Neuronal stem cell (in vitro differentiated cells): ENCODE measurements at regions not wholly inside any gene's neighbourhood (a gene's known extent, or its start where the extent isn't known, plus 50 kb on each side); places are given as distances from the start of the nearest gene placed in this dataset.
"Not testable (repeated sequence)": the region's sequence is repeated elsewhere in the genome, so short reads cannot be mapped to it uniquely, and the experiment has no call there.

Experiments
- DNase-seq: peaks from one replicate; pipeline ENCODE4 v3.0.0-alpha.2; 2013; ENCODE audit warnings: low spot score
- H2AFZ ChIP-seq: one replicate; pipeline ENCODE4 v1.6.1; 2013; ENCODE audit warnings: mild to moderate bottlenecking, low read length, inconsistent platforms
- H2AK5ac ChIP-seq: 2 replicates; pipeline ENCODE4 v1.6.1; 2013; ENCODE audit warnings: low read depth, mild to moderate bottlenecking, inconsistent platforms, low read length, moderate library complexity, mixed read lengths
- H2BK120ac ChIP-seq: 2 replicates; pipeline ENCODE4 v1.6.1; 2013; ENCODE audit warnings: low read depth, mild to moderate bottlenecking, inconsistent platforms, low read length, moderate library complexity, mixed read lengths
- H2BK12ac ChIP-seq: one replicate; pipeline ENCODE4 v1.6.1; 2013; ENCODE audit warnings: low read length, inconsistent platforms
- H2BK15ac ChIP-seq: 2 replicates; pipeline ENCODE4 v1.6.1; 2013; ENCODE audit warnings: mild to moderate bottlenecking, low read length, inconsistent platforms, mixed read lengths
- H2BK5ac ChIP-seq: one replicate; pipeline ENCODE4 v1.6.1; 2013; ENCODE audit warnings: inconsistent platforms, mild to moderate bottlenecking, low read length, moderate library complexity
- H3K14ac ChIP-seq: one replicate; pipeline ENCODE4 v1.6.1; 2013; ENCODE audit warnings: low read length, inconsistent platforms
- H3K18ac ChIP-seq: 2 replicates; pipeline ENCODE4 v1.6.1; 2013; ENCODE audit warnings: low read length, inconsistent platforms
- H3K23ac ChIP-seq: 2 replicates; pipeline ENCODE4 v1.6.1; 2013; ENCODE audit warnings: low read depth, mild to moderate bottlenecking, mixed read lengths, low read length, inconsistent platforms; ENCODE audit not compliant: poor library complexity
- H3K27ac ChIP-seq: replicated peaks from 3 replicates; pipeline ENCODE4 v1.5.1; 2013; ENCODE audit warnings: low read length, inconsistent platforms
- H3K27me3 ChIP-seq, 3 experiments: 2 replicates each; pipeline ENCODE4 v1.6.1; 2013; ENCODE audit warnings: low read length in 3 of 3, mild to moderate bottlenecking in 2 of 3, inconsistent platforms in 1 of 3, low read depth in 1 of 3, mixed read lengths in 1 of 3, moderate library complexity in 1 of 3; ENCODE audit not compliant: control insufficient read depth in 3 of 3, insufficient read depth in 3 of 3
- H3K36me3 ChIP-seq, 2 donors: replicated peaks in 1 of 2; 2 replicates each; pipeline ENCODE4 v1.6.1; 2013; ENCODE audit warnings: low read length in 2 of 2; ENCODE audit not compliant: control insufficient read depth in 2 of 2, insufficient read depth in 2 of 2
- H3K4ac ChIP-seq: 2 replicates; pipeline ENCODE4 v1.6.1; 2013; ENCODE audit warnings: inconsistent platforms, mild to moderate bottlenecking, low read length, moderate library complexity
- H3K4me1 ChIP-seq, 2 donors: 1 replicate in 1 of 2; 2 replicates in 1 of 2; pipeline ENCODE4 v1.6.1; 2013; ENCODE audit warnings: low read length in 2 of 2, low read depth in 1 of 2; ENCODE audit not compliant: control insufficient read depth in 2 of 2, insufficient read depth in 1 of 2
- H3K4me2 ChIP-seq: one replicate; pipeline ENCODE4 v1.6.1; 2013; ENCODE audit warnings: mild to moderate bottlenecking, low read length, inconsistent platforms; ENCODE audit not compliant: insufficient read depth, poor library complexity, severe bottlenecking
- H3K4me3 ChIP-seq, 2 donors: 2 replicates each; pipeline ENCODE4 v1.5.1; 2013; ENCODE audit warnings: low read length in 2 of 2, mild to moderate bottlenecking in 2 of 2, inconsistent platforms in 1 of 2, moderate library complexity in 1 of 2
- H3K79me1 ChIP-seq: one replicate; pipeline ENCODE4 v1.6.1; 2013; ENCODE audit warnings: low read depth, mild to moderate bottlenecking, inconsistent platforms, low read length, moderate library complexity
- H3K9ac ChIP-seq: one replicate; pipeline ENCODE4 v1.6.1; 2013; ENCODE audit warnings: mild to moderate bottlenecking, low read depth, low read length, inconsistent platforms; ENCODE audit not compliant: poor library complexity
- H3K9me3 ChIP-seq, 2 donors: replicated peaks in 1 of 2; 2 replicates each; pipeline versions ENCODE3 to v1.6.1; 2013; ENCODE audit warnings: low read length in 2 of 2, mild to moderate bottlenecking in 2 of 2, inconsistent platforms in 1 of 2, low read depth in 1 of 2, mixed read lengths in 1 of 2, moderate library complexity in 1 of 2; ENCODE audit not compliant: control insufficient read depth in 2 of 2, insufficient read depth in 1 of 2
- H4K8ac ChIP-seq: one replicate; pipeline ENCODE4 v1.6.1; 2013; ENCODE audit warnings: low read depth, mild to moderate bottlenecking, inconsistent platforms, low read length, moderate library complexity
- H4K91ac ChIP-seq: one replicate; pipeline ENCODE4 v1.6.1; 2013; ENCODE audit warnings: low read length, low read depth, mild to moderate bottlenecking, inconsistent platforms; ENCODE audit not compliant: poor library complexity
- WGBS, 2 donors: extraction: QIAGEN DNeasy Blood & Tissue Kit; methylation state at CpG; one replicate each; pipeline ENCODE4 v1.1.7; 2013; ENCODE audit warnings: missing lambda C conversion rate in 2 of 2, mixed read lengths in 1 of 2; ENCODE audit not compliant: insufficient read length in 2 of 2, insufficient replicate concordance in 1 of 2; ENCODE audit errors: extremely low coverage in 2 of 2; 5-methylcytosine and 5-hydroxymethylcytosine counted together

- Histone ChIP-seq H3K4me1 (peaks cover 2 to 8% of the 10 kb centered on the region in 2 donors), H3K18ac (no peak overlapping the region), H3K23ac (no peak overlapping the region), H3K9ac (no peak overlapping the region), H3K36me3 (no peaks in the 10 kb centered on the region), H4K8ac (no peak overlapping the region), H2BK12ac (no peak overlapping the region), H3K79me1 (no peaks in the 10 kb centered on the region), H2BK5ac (no peak overlapping the region), H3K27me3 (no peaks in the 10 kb centered on the region), H3K4me2 (no peak overlapping the region), H3K4me3 (no peak overlapping the region), H3K4ac (no peak overlapping the region), H2BK120ac (no peak overlapping the region), H3K27ac (no peak overlapping the region), H2AFZ (no peak overlapping the region), H3K14ac (no peak overlapping the region), H2BK15ac (no peak overlapping the region), H2AK5ac (no peak overlapping the region), H3K9me3 (no peaks in the 10 kb centered on the region), H4K91ac (no peak overlapping the region)
- DNase-seq, result no peak
Observed at GRCh38 chr2:18971628-18972027, 382.3 kb upstream of the NT5C1B start.

DNA sequence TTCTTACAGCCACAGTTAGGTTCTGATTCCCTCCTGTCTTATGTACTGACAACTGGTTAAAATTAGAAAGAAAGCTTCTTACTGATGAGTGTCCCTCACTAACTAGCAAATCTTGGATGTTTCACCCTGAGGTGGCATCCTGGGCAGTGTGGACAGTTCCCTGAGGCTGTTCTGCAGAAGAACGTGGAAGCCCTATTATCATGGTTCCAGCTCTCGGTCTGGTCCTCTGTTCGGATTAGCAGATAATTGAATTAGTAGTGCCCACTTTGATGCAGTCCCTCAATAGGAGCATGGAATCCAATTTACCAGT is 381.7 kb upstream of the NT5C1B start:
- H2BK120ac ChIP-seq, result no peak overlapping the region
- H2AFZ ChIP-seq, result no peak overlapping the region
- peaks cover 2 to 5% of the 10 kb centered on the region in 2 donors for H3K4me1 ChIP-seq
- no peak overlapping the region for H2BK5ac ChIP-seq
- H3K4me3 ChIP-seq, result no peak overlapping the region
- H2AK5ac ChIP-seq, result no peak overlapping the region
- no peaks in the 10 kb centered on the region for H3K79me1 ChIP-seq
- H3K27ac ChIP-seq, result no peak overlapping the region
- no peaks in the 10 kb centered on the region for H3K27me3 ChIP-seq
- no peak overlapping the region for H3K23ac ChIP-seq
- H3K9ac ChIP-seq, result no peak overlapping the region
- H3K36me3 ChIP-seq, result no peaks in the 10 kb centered on the region
- no peak overlapping the region for H3K4ac ChIP-seq
- no peak overlapping the region for H3K18ac ChIP-seq
- H3K9me3 ChIP-seq, result no peaks in the 10 kb centered on the region
- no peak overlapping the region for H2BK15ac ChIP-seq
- H4K91ac ChIP-seq, result no peak overlapping the region
- no peak overlapping the region for H3K4me2 ChIP-seq
- WGBS, 2 donors, result no CpG with 5 or more reads among the region's 3 CpGs
- H3K14ac ChIP-seq, result no peak overlapping the region
- H2BK12ac ChIP-seq, result no peak overlapping the region
- no peak overlapping the region for H4K8ac ChIP-seq
- no peak for DNase-seq

- no peaks in the 10 kb centered on the region for H3K27me3 ChIP-seq
- no peak overlapping the region for H2BK15ac ChIP-seq
- no peak overlapping the region for H3K14ac ChIP-seq
- no peak overlapping the region for H3K27ac ChIP-seq
- H2AK5ac ChIP-seq, result no peak overlapping the region
- no peak overlapping the region for H2BK12ac ChIP-seq
- no peaks in the 10 kb centered on the region for H3K79me1 ChIP-seq
- no peak overlapping the region for H3K18ac ChIP-seq
- no peaks in the 10 kb centered on the region for H3K9me3 ChIP-seq
- no peak overlapping the region for H3K23ac ChIP-seq
- no peak overlapping the region for H3K9ac ChIP-seq
- no peak overlapping the region for H2BK120ac ChIP-seq
- no CpG with 5 or more reads among the region's 1 CpG for WGBS, 2 donors
- H4K91ac ChIP-seq, result no peak overlapping the region
- DNase-seq, result no peak
- no peak overlapping the region for H3K4me3 ChIP-seq
- H3K4me2 ChIP-seq, result no peak overlapping the region
- no peaks in the 10 kb centered on the region for H3K36me3 ChIP-seq
- H4K8ac ChIP-seq, result no peak overlapping the region
- no peak overlapping the region for H3K4ac ChIP-seq
- H2AFZ ChIP-seq, result no peak overlapping the region
- H3K4me1 ChIP-seq, result no peaks in the 10 kb centered on the region
- no peak overlapping the region for H2BK5ac ChIP-seq
Observed at GRCh38 chr2:18966131-18966530, 376.8 kb upstream of the NT5C1B start.

- not testable (repeated sequence) for DNase-seq, H3K27ac ChIP-seq, H3K4me1 ChIP-seq, H3K14ac ChIP-seq, H3K18ac ChIP-seq, H3K4me2 ChIP-seq, H2BK5ac ChIP-seq, H2BK12ac ChIP-seq, H2BK15ac ChIP-seq, H2BK120ac ChIP-seq, H3K27me3 ChIP-seq, H2AFZ ChIP-seq, H3K36me3 ChIP-seq, H2AK5ac ChIP-seq, H3K79me1 ChIP-seq, H3K9ac ChIP-seq, H4K91ac ChIP-seq, H3K4me3 ChIP-seq, H3K4ac ChIP-seq, H4K8ac ChIP-seq, H3K9me3 ChIP-seq, H3K23ac ChIP-seq
- WGBS, 2 donors, result no CpG with 5 or more reads among the region's 3 CpGs
Observed at GRCh38 chr2:18963739-18964256, 374.4 kb upstream of the NT5C1B start.
